ENCODE measurements at regions not wholly inside any gene's neighbourhood (a gene's known extent, or its start where the extent isn't known, plus 50 kb on each side); places are given as distances from the start of the nearest gene placed in this dataset.

DNA sequence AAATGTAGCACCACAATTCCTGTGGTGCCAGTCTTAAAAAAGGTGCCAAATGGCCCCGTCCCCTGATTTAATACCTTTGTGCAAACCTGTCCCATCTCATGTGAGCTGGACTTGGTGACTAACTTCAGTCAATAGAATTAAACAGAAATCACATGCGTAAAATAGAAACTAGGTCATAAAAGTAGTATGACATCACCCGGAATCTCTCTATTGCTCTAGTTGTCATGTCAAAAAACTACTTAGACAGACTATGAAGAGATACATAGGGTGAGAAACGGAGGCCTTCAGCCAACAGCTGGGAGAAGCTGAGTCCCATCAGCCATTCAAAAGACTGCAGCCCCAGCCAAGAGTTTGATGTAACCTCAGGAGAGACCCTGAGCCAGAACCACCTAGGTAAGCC is 293.5 kb upstream of the HS3ST1 start:
- H3K36me3 ChIP-seq = no peaks in the 10 kb centered on the region
- DNase-seq (ENCODE audit: low spot score) (no peak), ATAC-seq (ENCODE audit: insufficient number of reproducible peaks, low FRiP score, low read depth) (no peak)
- TF ChIP-seq, protein P1, sequence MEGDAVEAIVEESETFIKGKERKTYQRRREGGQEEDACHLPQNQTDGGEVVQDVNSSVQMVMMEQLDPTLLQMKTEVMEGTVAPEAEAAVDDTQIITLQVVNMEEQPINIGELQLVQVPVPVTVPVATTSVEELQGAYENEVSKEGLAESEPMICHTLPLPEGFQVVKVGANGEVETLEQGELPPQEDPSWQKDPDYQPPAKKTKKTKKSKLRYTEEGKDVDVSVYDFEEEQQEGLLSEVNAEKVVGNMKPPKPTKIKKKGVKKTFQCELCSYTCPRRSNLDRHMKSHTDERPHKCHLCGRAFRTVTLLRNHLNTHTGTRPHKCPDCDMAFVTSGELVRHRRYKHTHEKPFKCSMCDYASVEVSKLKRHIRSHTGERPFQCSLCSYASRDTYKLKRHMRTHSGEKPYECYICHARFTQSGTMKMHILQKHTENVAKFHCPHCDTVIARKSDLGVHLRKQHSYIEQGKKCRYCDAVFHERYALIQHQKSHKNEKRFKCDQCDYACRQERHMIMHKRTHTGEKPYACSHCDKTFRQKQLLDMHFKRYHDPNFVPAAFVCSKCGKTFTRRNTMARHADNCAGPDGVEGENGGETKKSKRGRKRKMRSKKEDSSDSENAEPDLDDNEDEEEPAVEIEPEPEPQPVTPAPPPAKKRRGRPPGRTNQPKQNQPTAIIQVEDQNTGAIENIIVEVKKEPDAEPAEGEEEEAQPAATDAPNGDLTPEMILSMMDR (IDR thresholded peaks at IDR 0.05) = no peak
- H3K27me3 ChIP-seq (replicated peaks; ENCODE audit: insufficient read depth) = no peaks in the 10 kb centered on the region
- H3K4me3 ChIP-seq = no peak overlapping the region
- no peaks in the 10 kb centered on the region for H3K9me3 ChIP-seq
- no peak overlapping the region for H3K27ac ChIP-seq
- H3K4me1 ChIP-seq (ENCODE audit: control insufficient read depth in 1 of 2, low read depth in 2 of 2) = no peaks in the 10 kb centered on the region

DNA sequence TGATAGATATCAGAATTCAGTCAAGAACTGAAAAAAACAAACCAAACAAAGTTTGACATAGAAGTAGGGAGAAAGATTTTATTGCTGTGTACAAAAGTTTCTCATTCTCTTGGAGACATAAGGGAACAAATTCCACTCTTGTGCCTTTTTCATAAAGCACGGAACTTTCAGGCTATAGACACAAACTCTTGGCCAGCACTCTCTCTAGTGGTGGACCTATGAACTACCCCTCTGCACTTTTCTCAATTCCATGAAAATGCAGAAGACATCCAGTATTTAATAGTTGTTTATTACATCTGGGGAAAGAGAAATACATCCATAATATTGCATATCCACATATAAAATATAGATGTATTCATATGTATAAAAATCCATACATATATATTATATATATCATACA is 291.6 kb upstream of the HS3ST1 start:
- DNase-seq (ENCODE audit: low spot score) (no peak), ATAC-seq (ENCODE audit: insufficient number of reproducible peaks, low FRiP score, low read depth) (no peak)
- TF ChIP-seq, protein P1 (IDR thresholded peaks at IDR 0.05) = peak; percentile 64
- no peak overlapping the region for H3K4me3 ChIP-seq
- H3K9me3 ChIP-seq = no peaks in the 10 kb centered on the region
- no peaks in the 10 kb centered on the region for H3K36me3 ChIP-seq
- no peaks in the 10 kb centered on the region for H3K4me1 ChIP-seq (ENCODE audit: control insufficient read depth in 1 of 2, low read depth in 2 of 2)
- H3K27me3 ChIP-seq (replicated peaks; ENCODE audit: insufficient read depth) = no peaks in the 10 kb centered on the region
- H3K27ac ChIP-seq = no peak overlapping the region

DNA sequence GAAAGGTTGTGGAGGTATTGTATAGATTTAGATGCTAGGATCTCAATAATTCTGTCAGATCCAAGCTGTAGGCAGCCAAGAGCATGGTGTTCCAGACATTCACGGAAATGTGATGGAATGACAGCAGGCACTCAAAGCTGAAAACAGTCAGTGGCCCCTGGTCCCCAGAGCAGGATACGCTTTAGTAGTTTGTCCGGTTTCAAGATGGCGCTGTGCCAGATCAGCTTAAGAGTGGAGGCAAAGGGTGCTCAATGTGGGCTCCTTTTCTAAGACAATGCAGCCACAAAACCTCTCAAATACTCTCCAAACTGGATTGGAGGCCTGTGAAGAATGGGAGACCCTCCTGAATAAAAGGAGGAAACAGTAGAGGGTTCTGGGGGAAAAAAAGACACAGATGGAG is 291.2 kb upstream of the HS3ST1 start:
- Histone ChIP-seq H3K27me3 (replicated peaks; ENCODE audit: insufficient read depth) (no peaks in the 10 kb centered on the region), H3K27ac (no peak overlapping the region), H3K36me3 (no peaks in the 10 kb centered on the region), H3K9me3 (no peaks in the 10 kb centered on the region), H3K4me1 (ENCODE audit: control insufficient read depth in 1 of 2, low read depth in 2 of 2) (no peaks in the 10 kb centered on the region), H3K4me3 (no peak overlapping the region)
- no peak for DNase-seq (ENCODE audit: low spot score)
- TF ChIP-seq, protein P1 (IDR thresholded peaks at IDR 0.05) = no peak
- no peak for ATAC-seq (ENCODE audit: insufficient number of reproducible peaks, low FRiP score, low read depth)

DNA sequence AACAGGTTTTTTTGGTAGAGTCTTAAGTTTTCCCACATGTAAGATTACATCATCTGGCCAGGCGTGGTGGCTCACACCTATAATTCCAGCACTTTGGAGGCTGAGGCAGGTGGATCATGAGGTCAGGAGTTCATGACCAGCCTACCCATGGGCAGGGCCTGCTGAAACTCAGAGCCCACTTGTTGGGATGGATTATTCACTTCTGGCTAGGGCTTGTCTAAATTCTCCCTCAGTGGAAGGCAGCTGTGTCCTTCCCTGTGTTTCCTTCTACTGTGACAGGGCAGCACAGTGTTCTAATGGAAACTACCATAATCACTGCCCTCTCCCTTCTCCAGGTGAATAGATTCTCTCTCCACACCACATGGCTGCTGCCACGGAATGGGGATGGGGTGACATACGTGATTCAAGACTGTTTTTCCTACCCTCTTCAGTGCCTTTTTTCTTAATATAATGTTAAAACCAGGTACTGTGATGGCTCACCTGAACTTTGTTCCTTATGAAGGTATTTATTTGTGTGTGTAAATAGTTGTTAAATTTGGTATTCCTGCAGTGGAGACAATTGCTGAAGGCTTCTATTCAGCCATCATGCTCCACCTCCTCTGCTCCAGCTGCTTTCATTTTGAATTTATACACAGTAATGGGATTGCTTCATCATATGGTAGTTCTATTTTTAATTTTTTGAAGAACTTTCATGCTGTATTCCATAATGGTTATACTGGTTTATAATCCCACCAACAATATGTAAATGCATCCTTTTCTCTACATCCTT is 287.2 kb upstream of the HS3ST1 start:
- no peaks in the 10 kb centered on the region for H3K36me3 ChIP-seq
- no peaks in the 10 kb centered on the region for H3K27me3 ChIP-seq (replicated peaks; ENCODE audit: insufficient read depth)
- no peak overlapping the region for H3K4me3 ChIP-seq
- H3K4me1 ChIP-seq (ENCODE audit: control insufficient read depth in 1 of 2, low read depth in 2 of 2) = no peaks in the 10 kb centered on the region
- TF ChIP-seq, protein P1 (IDR thresholded peaks at IDR 0.05) = no peak
- DNase-seq (ENCODE audit: low spot score) = no peak
- no peak for ATAC-seq (ENCODE audit: insufficient number of reproducible peaks, low FRiP score, low read depth)
- H3K9me3 ChIP-seq = no peaks in the 10 kb centered on the region
- no peak overlapping the region for H3K27ac ChIP-seq

DNA sequence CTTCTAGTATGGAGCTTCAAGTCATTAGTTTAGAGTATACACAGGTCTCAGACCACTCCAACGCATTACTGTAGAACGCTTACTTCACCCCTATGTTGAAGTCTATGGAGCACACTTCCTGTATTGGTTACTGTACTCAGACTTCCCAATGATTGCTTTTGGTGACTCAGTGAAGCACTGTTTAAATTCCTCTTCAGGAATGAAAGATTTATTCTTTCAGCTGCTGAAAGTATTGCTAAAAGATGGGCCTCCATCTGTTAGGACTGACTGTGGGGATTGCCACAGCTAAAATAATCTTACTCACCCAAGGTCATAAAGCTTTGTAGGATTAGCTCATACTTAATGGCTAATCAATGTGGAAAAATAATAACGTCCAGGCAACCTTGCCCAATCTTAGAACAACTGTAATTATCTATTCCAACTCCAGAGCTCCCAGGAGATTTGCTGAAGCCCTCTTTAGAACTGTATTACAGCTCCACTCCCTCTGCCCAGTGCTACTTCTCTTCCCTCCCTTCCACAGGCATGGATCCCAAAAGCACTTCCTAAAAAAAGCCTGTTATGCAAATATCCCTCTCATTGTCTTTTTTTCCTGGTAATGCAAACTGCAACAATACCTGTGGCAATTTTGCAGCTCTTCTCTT is 281.9 kb upstream of the HS3ST1 start:
- Histone ChIP-seq H3K4me3 (no peak overlapping the region), H3K27ac (no peak overlapping the region), H3K4me1 (ENCODE audit: control insufficient read depth in 1 of 2, low read depth in 2 of 2) (no peaks in the 10 kb centered on the region), H3K27me3 (replicated peaks; ENCODE audit: insufficient read depth) (no peaks in the 10 kb centered on the region), H3K9me3 (no peaks in the 10 kb centered on the region), H3K36me3 (no peaks in the 10 kb centered on the region)
- DNase-seq (ENCODE audit: low spot score) (no peak), ATAC-seq (ENCODE audit: insufficient number of reproducible peaks, low FRiP score, low read depth) (no peak)
- TF ChIP-seq, protein P1 (IDR thresholded peaks at IDR 0.05) = no peak
